ENCODE measurements at regions not wholly inside any gene's neighbourhood (a gene's known extent, or its start where the extent isn't known, plus 50 kb on each side); places are given as distances from the start of the nearest gene placed in this dataset.

GRCh38 chr18:41754332-41754731 is 200.7 kb upstream of the PIK3C3 start:
- no peak for DNase-seq (ENCODE audit: low read depth, low spot score)

- DNase-seq (ENCODE audit: low read depth, low spot score): no peak
These were observed 201.2 kb upstream of the PIK3C3 start for GRCh38 chr18:41753826-41754225.

GRCh38 chr18:41752826-41753225 is 202.2 kb upstream of the PIK3C3 start:
- DNase-seq (ENCODE audit: low read depth, low spot score): no peak

DNA sequence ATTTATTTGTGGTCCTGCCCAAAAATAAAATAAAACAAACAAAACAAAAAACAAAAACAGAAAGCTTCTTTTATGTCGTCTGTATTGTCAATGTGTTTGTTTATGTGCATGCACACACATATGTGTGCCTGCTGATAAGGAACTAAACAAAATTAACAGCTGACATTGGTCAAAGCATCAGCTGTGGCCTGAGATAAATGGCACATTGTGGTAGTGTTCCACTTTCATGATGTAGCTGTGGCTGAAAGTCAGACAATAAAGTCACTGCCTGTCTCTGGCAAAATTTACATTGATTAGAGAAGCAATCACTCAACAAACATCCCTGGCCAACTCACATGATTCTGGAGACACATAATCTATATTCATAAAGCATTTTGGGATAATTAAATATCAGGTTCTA is 203.4 kb upstream of the PIK3C3 start:
- no peak for DNase-seq (ENCODE audit: low read depth, low spot score)

GRCh38 chr18:41751161-41751560 is 203.9 kb upstream of the PIK3C3 start:
- no peak for DNase-seq (ENCODE audit: low read depth, low spot score)

DNA sequence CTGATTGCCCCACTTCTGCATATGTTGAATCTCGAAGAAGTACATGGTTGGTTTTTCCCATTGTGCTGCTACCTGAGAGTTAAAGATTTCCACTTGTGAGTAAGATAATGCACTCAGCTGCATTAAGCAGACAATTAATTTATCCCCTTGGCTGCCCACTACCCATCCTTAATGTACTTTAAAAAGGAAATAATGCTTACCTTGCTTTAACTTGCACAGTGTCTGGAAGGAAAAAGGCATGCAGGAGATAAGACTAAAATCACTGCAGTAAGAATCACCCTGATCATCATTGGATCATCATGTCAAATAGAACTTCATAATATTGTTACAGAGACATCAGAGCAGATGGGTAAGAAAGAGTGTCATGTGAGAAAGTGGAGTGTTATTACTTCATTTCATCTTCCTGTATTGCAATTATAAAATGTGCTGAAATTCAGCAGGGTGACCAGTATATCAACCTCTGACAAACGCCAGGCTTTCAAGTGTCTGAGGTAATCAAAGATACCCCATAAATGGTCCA is 207.3 kb upstream of the PIK3C3 start:
- no peak for DNase-seq (ENCODE audit: low read depth, low spot score)

DNA sequence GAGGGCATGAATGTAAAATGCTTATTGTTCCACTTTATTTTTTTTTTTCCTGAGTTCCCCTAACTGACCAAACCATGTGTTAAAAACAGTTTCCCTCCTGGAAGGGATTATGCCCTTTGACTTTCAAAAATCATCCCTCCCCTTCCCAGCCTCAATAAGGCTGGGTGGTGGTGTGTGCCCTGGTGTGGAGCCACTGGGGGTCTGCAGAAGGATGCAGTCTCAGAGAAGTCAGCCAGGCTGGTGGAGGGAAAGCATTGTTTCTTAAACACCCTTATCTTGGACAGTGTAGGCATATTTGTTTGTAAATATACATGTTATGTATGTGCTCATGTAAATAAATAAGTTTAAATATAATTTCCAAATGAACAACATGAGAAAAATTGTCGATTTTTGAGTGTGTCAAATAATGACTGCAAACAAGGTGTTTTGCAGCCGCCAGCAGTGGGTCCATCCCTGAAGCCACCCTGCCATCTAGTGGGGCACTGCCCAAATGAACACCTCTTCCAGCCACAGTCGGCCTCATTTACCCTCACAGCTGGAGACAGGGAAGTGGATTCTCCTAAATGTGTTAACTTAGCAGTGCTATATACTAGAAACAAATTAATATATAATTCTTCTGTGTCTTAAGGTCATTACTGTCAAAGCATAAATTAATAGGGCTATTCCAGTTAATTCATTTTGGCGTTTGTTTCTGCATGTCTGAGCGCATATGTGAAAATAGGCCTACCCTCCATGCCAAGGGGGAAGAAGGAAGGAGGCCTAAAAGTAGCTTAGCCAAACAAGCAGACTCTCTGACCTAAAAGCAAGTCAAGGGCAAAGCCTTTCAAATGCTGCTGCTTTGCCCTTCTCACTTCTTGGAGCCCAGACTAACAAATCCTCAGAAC is 209.6 kb upstream of the PIK3C3 start:
- no peak for DNase-seq (ENCODE audit: low read depth, low spot score)

GRCh38 chr18:41744421-41745030 is 210.5 kb upstream of the PIK3C3 start:
- DNase-seq (ENCODE audit: low read depth, low spot score): no peak

GRCh38 chr18:41737218-41737617 is 217.8 kb upstream of the PIK3C3 start:
- no peak for DNase-seq (ENCODE audit: low read depth, low spot score)

- no peak for DNase-seq (ENCODE audit: low read depth, low spot score)
These were observed 220.1 kb upstream of the PIK3C3 start for GRCh38 chr18:41734917-41735316.

DNA sequence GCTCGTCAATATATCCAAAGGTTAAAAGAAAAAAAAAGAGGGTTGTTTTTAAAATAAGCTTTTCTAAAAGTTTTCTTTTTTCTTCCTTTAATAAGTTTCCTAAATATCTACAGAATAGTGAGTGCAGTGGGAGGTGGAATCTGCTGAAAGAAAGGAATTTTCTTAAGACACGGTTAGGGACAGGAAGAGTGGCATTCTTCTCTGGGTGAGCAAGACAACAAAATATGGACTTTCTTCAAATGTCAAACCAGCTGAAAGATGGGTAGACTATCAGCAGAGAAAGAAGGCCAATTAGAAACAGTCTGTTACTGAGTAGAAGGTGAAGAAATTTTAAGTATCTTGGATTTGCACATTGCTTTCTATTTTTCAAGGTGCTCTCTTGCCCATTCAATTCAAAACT is 222.7 kb upstream of the PIK3C3 start:
- DNase-seq (ENCODE audit: low read depth, low spot score): no peak

GRCh38 chr18:41731884-41732283 is 223.2 kb upstream of the PIK3C3 start:
- no peak for DNase-seq (ENCODE audit: low read depth, low spot score)

- no peak for DNase-seq (ENCODE audit: low read depth, low spot score)
These were observed 230.8 kb upstream of the PIK3C3 start for GRCh38 chr18:41724195-41724594.

DNA sequence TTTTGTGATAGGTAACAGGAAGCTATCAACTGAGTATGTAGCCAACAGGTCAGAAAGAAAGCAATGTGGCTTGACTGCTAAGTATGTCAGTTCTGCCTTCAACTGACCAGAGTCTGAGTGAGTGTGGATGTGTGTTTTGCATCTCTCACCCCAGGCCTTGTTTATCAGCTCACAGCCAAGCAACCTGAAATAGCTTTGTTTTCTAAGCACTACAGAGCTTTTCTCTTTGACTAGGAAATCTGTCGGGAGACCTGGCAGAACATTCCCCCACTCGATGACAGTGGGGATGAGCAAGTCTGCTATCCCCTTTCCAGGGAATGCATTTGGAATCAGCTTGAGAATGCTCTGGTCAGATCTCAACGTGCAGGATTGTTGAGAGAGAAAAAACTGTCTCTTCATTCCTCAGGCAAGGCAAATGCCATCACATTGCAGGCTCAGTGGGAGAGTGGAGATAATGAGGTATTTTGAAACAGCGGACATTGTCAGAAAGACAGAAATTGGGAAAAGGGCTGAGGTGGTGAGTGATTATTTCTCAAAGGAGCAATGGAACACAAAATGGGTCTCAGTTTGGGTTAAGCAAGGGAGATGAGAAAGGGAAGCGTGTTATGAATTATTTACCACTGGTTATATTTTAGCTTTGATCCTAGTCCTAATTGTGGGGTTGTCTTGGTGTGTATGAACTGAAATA is 233.8 kb upstream of the PIK3C3 start:
- no peak for DNase-seq (ENCODE audit: low read depth, low spot score)

GRCh38 chr18:41720226-41720625 is 234.8 kb upstream of the PIK3C3 start:
- DNase-seq (ENCODE audit: low read depth, low spot score): no peak

- no peak for DNase-seq (ENCODE audit: low read depth, low spot score)
These were observed 235.2 kb upstream of the PIK3C3 start for GRCh38 chr18:41719808-41720207.

- DNase-seq (ENCODE audit: low read depth, low spot score): no peak
These were observed 240.2 kb upstream of the PIK3C3 start for GRCh38 chr18:41714872-41715271.

DNA sequence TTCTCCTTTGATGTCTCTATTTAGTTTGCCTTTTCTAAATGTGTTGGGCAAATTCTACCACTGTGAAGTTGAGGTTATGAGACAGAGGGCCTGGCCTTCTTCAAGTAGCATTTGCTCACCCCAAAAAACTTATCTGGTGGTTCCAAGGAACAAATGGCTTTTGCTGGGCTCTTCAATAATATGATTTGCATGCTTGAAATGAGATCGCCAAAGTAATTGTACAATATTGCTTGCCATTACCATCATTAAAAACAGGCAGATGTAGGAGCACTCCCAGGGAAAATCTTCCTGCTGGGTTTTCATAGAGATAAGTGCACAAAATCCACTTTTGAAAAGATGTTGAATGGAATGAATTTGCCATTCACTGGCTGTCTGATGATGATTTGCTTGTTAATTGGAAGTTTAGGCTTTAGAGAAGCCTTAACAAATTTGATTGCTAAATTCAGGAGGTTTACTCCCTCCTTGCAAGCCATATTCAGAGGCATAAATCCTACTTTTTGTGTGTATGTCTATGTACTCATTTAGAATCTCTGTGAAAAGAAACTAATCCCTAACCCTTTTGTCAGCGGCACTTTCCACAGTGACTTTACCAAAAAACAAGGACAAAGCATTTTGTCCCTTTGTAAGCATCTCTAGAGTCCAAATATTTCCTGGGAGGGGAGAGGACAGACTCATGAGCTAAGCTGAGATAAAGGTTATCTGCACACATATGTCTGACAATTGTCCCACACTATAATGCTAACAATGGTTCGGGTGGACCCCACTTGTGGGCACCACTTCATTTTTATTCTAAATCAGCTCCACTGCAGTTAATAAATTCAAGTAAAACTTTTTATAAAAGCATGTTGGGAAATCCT is 240.8 kb upstream of the PIK3C3 start:
- DNase-seq (ENCODE audit: low read depth, low spot score): no peak

DNA sequence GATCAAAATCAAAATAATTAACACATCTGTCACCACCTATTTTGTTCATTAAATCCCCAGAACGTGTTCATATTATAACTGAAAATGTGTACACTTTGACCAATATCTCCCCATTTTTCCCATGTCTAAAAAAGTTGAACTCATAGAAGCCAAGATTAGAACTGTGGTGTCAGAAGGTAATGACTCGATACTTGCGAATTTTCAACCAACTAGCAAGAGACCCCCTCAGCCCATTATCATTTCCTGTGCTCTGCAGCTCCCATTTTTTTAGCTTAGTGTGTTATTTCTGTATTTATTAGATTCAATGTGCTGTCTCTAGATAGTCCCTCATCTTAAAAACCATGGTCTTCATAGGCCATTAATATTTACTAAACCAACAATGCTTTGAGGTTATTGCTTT is 248.7 kb upstream of the PIK3C3 start:
- DNase-seq (ENCODE audit: low read depth, low spot score): no peak

DNA sequence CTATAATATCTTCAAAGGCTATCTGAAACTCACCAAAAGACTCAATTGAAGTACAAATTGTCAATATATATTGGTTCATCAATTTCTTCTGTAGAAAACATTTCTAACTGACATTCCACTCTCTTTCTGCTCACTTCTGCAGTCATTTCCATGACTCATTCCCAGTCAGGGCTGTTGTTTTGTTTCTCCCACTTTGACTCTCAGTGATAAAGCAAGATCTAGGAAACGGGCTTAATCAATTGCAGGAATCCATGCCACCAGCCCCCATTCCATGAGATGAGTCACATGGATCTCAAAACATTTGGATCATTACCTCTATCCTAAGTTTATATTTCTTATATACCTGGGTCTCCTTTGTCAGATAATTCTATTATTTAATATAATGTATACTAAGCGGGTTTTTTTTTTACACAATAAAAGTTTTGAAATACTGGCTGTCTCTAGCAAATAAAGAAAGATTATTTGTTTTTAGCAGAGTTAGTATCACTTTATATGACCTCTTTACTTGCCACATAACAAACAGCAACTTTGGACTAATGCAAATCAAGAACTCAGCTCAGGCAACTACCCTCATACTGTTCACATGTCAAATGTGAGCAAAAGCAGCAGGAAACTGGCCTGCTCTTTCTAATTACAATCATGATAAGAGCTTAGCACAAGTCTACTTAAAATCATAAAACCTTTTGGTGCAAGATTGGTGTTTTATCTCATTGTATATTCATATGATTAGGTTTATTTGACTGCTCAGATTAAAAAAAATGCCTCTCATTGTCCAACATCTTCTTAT is 251.1 kb upstream of the PIK3C3 start:
- DNase-seq (ENCODE audit: low read depth, low spot score): peak; percentile 7

DNA sequence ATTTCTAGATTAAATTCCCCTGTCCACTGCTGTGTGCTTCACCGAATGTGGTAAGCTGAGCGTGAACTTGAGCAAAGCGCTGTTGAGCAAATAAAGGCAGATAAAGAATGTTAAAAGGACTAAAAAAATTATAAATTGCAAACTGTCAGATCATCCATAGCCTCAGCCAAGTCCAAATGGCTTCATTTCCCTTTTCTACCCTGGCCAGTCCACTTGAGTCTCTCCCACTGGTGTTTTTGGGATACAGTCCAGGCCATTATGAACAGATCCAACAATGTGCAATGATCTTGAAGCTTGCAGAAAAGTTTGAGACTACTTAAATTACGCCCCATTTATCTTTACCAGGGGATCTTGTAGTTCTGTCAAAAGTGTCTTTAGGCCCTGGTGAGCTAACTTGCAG is 254.6 kb upstream of the PIK3C3 start:
- no peak for DNase-seq (ENCODE audit: low read depth, low spot score)

Measured in iPS DF 19.7 (cell line).